ENCODE measurements at regions not wholly inside any gene's neighbourhood (a gene's known extent, or its start where the extent isn't known, plus 50 kb on each side); places are given as distances from the start of the nearest gene placed in this dataset.

- TF ChIP-seq ZFP30 (CRISPR knock-in tag; IDR thresholded peaks at IDR 0.05) (no peak), ZNF8 (CRISPR knock-in tag; IDR thresholded peaks at IDR 0.05) (no peak), ISL1 (CRISPR knock-in tag; IDR thresholded peaks at IDR 0.05) (no peak), ZC3H10 (CRISPR knock-in tag; IDR thresholded peaks at IDR 0.05) (no peak), GLIS3 (CRISPR knock-in tag; IDR thresholded peaks at IDR 0.05) (no peak), CSDC2 (CRISPR knock-in tag; IDR thresholded peaks at IDR 0.05) (no peak), CREB5 (CRISPR knock-in tag; IDR thresholded peaks at IDR 0.05; ENCODE audit: low read depth) (no peak), PATZ1 (CRISPR knock-in tag; IDR thresholded peaks at IDR 0.05; ENCODE audit: borderline replicate concordance) (no peak), ARNTL (CRISPR knock-in tag; IDR thresholded peaks at IDR 0.05; ENCODE audit: borderline replicate concordance, low read depth) (no peak)
These were observed 345.3 kb upstream of the CDH2 start for GRCh38 chr18:28522236-28522635.

All from SK-N-SH treated with all-trans-retinoic acid at 6 μM for 48 hours (cell line).